ENCODE measurements at regions not wholly inside any gene's neighbourhood (a gene's known extent, or its start where the extent isn't known, plus 50 kb on each side); places are given as distances from the start of the nearest gene placed in this dataset.
"Not testable (repeated sequence)": the region's sequence is repeated elsewhere in the genome, so short reads cannot be mapped to it uniquely, and the experiment has no call there.

DNA sequence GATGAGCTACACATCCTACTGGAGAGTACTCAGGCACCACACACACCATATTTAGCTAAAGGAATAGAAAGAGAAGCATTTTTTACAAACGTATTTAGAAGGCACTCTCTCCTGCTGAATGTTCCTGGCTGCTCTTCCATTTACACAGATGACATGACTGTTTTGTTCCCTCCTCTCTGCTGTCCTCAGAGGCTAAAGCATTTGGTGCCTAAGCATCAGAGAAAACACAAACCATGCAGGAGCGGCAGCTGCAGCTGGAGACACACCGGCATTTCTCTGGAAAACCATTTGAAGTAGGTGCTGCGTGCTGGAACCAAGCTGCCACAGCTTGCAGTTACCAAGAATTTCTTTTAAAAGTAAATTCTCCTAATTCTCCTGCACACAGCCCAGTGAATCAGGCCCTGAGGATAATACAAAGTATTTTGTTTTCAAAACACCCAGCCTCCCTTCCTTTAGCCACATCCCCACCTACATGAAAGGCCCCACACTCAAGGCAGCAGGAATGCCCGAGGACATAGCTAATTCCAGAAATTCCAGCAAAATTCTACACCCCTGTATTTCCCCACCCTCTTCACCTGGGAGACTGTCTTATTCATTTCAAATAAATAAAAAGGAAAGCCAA, 488.9 kb upstream of the SOX11 start:
- no peak for DNase-seq

DNA sequence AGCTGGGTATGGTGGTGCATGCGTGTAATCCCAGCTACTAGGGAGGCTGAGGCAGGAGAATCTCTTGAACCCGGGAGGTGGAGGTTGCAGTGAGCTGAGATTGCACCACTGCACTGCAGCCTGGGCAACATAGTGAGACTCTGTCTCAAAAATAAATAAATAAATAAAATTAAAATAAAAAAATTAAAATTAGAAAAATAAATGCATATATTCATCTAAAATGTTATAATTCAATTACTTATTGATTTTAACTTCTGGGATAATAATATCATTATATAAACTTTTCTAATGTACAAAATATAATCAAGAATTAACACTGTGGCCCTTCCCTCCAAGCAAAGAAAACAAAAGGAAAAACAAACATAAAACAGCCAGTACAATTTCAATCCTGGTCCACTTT, 485.4 kb upstream of the SOX11 start:
- DNase-seq, result not testable (repeated sequence)

DNA sequence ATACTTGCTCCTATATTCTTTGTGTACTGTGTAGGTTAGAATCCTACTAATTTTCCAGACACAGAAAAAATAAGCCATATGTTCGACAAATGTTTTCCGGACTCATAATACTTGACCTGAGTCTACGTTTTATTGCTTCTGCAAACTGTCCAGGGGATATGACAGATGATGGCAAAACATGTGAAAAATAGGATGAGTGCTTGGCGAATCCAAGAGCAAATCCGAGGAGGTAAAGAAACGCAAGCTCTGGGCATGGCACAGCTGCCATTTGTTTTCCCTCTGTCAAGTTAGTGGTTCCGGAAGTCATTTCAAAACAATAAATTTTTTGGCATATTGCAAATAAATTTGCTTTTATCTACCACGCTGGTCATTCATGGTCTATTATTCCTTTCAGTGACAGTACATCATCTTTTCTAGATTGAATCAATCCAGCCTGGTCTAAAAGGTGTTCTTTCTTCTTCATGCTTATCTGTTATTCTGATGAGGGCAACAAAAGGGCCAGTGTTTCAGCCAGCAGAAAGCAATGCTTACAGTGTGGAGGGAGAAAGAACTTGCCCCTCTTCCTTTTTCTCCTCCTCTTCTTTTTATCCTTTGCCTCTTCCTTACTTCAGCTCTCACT, 476.1 kb upstream of the SOX11 start:
- no peak for DNase-seq

DNA sequence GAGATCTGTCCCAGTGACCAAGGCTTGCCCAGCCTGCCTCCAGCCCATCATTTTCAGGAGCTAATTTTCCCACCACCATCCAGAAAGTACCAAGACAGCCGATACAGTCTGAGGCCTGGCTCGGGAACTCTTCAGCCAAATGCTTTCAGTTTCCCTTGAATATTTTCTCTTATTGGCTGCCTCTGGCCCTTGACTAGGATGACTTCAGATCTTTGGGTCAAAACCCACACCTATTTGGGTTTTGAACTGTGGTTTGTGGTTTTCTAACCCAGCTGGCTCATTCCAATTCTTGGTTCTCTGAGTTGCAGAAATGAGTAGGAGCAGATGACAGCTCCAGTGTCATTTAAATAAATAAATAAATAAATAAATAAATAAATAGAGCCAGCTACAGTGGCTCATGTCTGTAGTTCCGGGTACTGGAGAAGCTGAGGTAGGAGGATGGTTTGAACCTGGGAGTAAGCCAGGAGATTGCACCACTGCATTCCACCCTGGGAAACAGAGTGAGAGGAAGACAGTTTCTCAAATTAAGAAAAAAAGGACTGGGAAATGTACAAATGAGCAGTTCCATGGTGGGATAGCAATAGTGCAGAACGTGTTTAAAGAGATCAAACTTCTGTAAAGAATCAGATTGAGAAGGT, 465.0 kb upstream of the SOX11 start:
- no peak for DNase-seq

DNA sequence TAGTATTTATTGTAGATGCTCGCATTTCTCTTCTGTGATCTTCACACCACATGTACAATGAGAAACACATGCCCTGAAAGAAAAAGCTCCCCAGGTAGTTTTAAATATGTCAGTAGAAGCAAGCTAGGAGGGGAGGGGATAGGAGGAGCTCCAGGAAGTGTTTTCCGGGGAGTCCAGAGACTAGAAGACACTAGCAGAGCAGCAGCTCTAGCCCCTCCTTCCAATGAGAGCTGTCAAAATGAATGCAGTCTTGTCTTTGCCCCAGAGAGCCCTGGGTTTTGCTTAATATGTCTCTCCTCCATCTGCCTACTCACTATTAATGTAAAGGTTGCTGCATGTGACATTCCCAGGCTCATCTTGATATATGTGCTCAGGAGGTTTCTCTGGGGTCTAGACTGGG, 462.6 kb upstream of the SOX11 start:
- no peak for DNase-seq

DNA sequence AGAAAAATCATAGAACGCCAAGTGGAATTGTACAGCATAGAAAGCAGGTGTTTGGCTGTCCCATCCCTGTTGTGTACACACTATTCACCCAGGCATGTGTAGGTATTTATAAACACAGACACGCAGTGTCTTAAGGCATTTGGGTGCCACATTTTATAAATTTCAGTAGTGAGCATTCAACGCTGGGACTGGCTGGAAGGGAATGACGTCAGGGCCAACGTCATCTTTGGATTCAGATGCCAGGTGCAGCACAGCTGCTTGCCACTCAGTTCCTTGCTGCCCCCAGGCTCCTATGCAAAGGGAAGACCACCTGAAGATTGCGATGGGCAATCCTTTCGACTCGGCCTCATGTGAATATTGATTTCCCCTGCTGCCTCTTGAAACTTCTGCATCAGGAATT, 461.7 kb upstream of the SOX11 start:
- DNase-seq, result no peak

DNA sequence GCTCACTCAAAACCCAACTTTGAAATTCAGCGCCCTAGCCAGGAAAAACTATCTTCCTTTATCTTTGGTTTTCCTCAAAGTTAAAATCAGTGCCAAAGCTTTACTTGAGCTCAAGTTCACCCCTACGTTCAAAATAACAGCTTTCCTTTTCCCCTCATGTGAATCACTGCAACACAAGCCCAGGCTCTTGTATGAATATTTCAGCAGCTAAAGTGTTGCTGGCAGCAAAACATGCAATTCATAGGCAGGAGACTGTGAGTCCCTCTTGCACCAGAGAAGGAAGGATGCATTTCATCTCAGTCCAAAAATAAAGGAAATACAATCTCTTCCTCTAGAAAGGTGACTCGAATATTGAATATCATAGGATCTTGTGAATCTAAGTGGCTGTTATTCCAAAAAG, 461.3 kb upstream of the SOX11 start:
- DNase-seq, result no peak

DNA sequence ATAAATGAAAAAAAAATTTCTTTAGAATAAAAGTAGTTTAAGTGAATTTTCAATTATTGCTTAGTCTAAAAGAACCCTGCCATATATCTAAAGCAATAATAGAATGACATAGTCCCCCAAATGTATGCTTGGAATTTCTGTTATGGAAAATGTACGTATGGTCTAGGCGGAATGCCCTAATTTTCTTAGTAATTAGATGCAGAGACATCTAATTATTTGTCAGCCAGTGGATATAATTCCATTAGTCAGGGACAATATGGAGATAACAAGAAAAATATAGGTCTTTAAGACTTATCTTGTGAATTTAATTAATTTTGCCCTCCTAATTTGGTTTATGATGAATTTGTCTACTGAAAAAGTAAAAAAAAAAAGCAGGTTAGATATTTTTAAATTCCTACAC, 460.9 kb upstream of the SOX11 start:
- DNase-seq, result no peak

DNA sequence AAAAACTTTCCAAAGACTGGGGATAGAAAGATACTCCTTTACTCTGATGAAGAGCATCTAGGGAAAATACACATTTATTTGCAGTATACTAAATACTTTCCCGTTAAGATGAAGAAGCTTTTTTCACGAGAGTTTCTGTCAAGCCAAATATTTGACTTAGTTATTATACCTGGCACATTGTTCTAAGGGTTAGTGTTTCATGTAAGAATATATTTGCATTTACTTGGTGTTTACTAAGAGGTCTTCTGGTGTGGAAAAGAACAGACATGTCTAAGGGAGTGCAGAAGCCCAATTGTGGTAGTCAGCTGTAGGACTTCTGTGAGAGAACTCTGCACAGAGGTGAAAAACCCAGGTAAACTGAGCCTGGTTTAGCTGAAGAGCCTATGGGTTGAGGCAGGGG, 457.6 kb upstream of the SOX11 start:
- no peak for DNase-seq

DNA sequence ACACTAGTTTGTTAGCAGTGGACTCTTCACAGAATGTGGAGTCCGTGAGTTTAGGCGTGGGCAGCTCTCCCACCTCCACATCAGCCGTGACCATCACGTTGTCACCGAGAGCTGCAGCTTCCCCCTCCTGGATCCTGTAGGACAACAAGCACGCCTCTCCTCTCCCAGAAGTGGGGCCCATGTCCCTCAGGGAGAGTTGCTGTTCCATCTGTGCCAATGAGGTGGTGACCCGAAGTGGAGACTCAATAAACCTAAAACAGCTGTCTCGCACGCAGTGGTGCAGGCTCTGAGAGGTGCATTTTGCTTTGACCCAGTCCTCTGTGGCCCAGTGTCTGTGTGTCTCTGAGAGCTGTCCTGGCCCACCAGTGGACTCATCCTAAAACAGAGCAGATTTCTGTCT, 456.5 kb upstream of the SOX11 start:
- DNase-seq, result no peak

DNA sequence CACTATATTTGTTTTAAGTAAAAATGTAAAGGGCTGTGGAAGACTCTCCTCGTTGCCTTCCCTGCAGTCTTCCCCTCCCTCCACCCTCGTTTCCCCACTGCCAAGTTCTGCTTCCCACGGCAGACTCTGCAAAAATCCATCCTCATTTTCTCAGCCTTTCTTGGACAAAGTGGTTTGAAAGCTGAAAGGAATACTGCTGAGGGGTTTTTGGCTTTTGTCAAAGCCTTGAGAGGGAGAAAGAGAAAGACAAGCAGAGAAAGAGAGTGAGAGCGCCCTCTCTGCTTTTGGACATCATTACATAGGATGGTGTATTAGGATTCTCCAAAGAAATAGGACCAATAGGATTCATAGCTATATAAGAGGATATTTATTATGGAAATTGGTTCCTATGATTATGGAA, 455.9 kb upstream of the SOX11 start:
- no peak for DNase-seq

DNA sequence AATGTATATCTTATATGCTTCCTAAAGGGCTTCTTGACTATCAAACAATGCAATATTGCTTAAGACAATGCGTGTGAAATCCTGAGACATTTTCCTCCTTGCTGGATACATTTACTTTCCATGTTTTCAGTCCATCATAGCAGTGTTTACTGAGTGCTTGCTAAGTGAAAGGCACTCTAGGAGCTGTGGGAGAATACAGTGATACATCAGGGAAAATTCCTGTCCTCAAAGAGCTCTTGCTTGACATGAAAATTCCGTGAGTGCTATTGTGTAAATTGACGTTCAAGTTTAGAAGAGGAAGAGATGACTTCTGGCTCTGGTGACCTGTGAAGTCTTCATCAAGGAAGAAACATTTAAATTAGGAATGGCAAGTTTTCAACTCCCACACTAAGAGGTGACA, 449.4 kb upstream of the SOX11 start:
- no peak for DNase-seq

DNA sequence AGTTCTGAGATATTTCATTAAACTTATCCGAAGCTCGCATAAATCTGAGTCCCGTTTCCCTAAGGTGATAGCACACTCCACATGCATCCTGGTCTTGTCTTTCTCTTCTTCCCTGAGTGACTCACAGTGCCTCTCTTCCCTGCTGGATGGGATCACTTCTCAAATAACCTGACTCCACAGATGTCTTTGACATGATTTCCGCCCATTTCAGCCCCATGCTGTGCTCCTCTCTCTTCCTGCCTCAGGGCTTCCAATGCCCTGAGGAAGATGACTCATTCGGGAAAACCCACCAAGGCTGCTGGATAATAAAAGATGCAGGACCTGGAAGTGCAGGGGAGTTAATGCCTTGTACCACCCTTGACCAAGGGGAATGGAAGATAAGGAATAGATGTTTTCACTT, 441.7 kb upstream of the SOX11 start:
- no peak for DNase-seq

DNA sequence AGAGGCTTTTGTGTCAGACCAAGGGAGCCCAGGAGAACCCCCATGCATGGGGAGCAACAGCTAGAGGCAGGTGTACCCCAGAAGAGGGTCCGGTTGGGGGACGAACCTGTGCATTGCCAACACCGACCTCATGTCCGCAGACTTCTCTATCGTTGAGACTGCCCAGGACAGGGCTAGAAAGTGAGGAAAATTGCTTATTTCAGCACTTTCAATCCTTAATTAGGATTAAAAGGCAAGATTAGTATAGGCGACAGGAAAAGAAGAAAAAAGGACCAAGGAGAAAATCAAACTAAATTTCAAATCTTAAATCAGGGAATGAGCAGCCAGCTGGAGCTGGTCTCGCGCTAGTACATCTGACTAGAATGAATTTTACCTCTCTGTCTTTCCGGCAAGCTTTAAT, 438.9 kb upstream of the SOX11 start:
- no peak for DNase-seq

DNA sequence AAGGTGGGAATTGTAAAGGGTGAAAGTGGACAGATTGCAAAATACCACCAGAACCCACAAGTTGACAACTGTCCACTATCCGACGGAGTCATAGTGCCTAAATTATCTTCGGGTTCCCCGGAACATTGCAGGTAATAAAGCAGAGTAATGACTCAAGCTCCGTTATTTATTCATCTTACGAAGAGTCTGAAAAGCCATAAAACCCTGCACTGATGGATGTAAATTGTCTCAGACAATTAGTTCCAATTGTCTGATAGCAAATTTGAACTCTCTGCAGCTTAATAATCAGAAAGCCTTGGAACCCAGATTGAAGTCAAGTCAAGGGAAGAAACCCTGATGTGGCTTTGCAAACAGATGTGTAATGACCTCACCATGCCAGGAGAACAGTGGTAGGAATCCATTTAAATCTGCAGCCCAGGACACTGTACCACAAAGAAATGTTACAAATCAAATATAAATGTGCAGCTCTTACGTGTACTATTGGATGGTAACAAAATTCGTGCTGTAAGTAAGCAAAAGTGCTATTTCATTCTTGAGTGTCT, 437.3 kb upstream of the SOX11 start:
- DNase-seq, result no peak

DNA sequence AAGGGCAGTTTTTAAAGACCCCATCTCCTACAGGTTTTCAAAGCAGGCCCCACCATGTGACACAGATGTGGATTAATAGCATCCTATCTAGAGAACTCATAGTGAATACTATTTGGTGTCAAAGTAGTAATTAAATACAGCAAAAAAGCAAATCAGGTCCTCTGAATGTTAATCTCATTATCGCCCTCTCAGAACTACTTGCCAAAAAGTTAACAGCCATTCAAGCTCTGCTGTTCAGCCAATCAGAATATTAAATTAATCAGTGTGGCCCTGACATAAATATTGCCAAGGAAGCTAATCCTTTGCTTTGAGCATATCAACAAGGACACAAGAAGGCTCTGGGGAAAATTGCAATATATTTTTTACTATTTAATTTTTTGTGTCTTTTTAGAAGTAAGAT, 428.9 kb upstream of the SOX11 start:
- DNase-seq, result no peak

DNA sequence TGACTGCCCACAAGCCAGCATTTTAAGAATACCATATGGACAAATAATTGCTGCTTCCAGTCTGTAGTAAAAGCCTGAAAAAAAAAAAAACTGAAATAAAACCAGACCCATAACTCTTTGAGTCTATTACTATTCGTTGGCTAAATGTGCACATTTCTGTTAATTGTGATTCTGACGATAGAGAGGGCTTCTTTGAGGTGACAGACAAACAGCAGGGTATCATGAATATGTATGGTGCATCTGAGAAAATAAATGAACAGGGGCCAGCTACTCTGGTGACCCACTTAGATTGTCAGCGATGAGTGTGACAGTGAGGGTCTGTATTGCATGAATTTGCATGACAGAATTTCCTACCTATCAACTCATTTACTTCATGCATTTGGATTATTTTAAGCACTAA, 427.8 kb upstream of the SOX11 start:
- DNase-seq, result no peak

DNA sequence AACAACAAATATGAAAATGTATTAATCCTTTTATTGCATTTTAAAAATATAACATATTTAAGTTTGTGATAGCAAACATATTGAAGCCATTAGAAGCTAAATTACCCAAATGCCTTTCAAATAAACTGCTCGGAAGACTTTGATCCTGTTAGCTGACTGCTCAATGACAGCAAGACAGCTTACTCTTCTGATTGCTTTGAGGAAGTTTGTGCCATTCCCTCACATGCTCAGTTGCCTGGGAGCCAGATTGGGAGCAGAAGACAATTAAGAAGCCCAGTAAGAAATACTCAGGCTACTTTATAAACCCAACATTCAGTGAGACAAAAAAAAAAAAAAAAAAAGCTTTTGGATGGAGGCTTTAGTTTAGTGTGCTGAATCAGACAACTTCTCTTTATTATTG, 407.1 kb upstream of the SOX11 start:
- no peak for DNase-seq

DNA sequence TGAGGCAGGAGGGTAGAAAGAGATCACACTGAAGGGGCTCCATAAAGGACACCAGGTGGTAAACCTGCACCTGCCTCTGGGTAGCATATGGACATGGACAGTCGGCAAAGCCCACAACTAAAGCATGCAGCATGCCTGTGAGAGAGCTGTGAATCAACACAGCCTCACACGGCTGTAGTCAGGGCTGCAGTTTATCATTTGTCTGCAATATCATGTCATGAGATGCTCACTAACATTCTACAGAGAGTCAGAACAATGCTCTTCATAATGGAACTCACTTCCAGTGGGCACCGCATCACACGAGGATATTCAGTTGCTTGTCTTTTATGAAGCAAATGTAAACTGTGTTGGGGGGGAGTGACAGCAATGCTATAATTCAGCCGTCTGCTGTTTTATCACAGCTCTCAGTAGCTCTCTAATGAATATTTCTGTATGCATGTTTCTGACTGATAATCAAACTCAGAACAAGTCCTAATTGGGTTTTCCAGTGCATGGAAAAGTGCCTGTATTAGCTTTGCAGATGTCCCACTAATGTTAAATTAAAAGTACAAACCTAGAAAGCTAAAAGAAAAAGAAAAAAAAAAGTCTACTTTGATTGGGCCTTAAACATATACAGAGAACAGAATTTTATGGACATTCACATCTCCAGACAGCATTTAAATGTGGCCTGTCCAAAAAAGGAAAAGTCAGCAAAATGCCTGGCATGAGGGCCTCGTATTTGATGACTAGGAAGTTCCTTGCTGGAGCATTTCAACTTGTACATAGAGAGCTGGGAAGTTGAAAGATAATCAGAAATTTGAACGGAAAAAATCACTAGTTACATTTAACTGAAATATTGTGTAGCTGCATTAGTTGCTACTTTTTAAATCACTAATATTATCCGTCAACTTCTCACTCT, 406.1 kb upstream of the SOX11 start:
- DNase-seq, result peak; percentile 25

DNA sequence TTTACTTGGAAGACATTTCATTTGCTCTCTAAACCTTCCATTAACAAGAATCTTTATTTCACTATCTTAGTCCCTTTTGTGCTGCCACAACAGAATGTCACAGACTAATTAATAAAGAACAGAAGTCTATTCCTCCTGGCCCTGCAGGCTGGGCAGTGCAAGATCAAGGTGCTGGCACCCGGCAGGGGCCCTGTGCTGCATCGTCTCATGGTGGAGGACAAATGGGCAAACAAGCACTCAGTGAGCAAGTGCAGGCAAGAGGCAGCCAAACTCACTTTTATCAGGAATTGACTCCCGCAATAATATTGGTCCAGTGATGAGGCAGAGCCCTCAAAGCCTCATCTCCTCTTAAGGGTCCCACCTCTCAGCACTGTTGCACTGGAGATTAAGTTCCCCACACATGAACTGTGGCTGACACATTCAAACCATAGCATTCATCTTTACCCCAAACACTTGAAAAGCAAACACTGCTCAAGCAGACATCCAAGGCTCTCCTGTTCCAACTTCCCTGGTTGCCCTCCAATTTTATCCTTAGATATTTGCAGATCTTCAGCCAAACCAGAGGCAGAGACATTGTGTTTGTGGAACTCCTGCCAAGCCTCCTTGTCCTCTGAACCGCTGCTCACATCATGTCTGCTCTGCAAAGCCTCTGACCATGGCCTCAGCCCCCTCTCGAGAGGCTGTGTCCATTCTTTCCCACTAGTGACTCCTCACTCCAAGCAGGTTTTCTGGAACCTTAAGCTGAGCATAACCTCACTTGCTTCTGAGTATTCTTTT, 404.4 kb upstream of the SOX11 start:
- no peak for DNase-seq

DNA sequence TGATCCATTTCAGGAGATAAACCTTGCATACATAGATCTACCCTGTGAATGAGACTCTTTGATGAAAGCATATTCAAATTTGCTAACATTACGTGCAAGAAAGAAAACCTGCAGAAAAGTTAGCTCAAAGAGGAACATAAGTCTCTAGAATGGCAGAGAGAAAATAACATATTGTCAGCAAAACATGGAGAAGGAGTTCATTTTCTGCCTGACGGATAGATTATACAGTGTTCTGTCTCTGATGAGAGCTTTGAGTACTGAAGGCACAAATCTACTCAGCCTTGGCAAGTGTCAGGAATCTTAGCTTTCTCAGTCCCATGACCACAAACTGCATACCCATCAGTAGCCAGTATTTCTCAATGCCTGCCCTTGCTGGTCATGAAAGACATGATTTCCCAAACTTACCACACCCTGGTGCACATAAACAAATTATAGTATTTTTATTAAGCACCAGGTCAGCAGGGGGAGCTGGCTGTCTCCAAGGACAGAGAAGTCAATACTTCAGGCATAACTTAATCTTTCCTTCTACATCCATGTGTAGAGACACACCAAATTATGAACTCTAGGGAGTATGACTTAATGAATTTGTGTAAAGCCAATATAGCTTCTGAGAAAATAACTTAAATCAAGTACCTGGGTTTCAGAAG, 401.2 kb upstream of the SOX11 start:
- no peak for DNase-seq

DNA sequence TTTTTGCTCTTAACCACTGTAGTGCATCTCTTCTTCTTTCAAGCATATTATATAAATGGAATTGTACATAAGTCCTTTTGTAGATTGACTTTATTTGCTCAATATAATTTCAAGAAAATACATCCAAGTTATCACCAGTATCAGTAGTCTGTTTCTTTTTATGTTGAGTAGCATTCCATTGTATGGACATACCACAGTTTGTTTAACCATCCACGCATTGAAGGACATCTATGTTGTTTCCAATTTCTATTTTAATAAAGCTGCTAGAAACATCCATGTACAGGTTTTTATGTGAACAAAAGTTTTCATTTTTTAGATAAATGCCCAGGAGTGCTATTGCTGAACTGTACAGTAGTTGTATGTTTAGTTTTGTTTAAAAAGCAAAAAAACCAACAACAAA, 387.5 kb upstream of the SOX11 start:
- no peak for DNase-seq
